HCT116 (cell line): ENCODE measurements at regions not wholly inside any gene's neighbourhood (a gene's known extent, or its start where the extent isn't known, plus 50 kb on each side); places are given as distances from the start of the nearest gene placed in this dataset.

ENCODE experiments used
- ATAC-seq: fragments of 200-7000 bp; cut with Tn5 transposase; 2 replicates; pipeline ENCODE4 v1.9.1; 2020; ENCODE audit warnings: mild to moderate bottlenecking, moderate library complexity
- BruUV-seq: library from RNA; stranded (reverse); fragments of 400-500 nt; replicated peaks from 2 replicates; lab custom pipeline; 2021; lab: Mats Ljungman, UMichigan
- CTCF ChIA-PET: fragments of 300-600 bp; sonication (Branson Sonifier 250); formaldehyde crosslinking; loops from one replicate; lab custom pipeline; 2021; ENCODE audit warnings: antibody characterized with exemption; lab: Charles Lee
- POLR2A ChIA-PET: fragments of 300-600, 350-600 bp; sonication (Branson Sonifier 250); formaldehyde crosslinking; loops from one replicate; lab custom pipeline; 2021; ENCODE audit warnings: antibody characterized with exemption; lab: Charles Lee
- RAD21 ChIA-PET, 2 experiments: fragments of 300-600 bp; sonication (Branson Sonifier 250); formaldehyde crosslinking; loops; one replicate each; lab custom pipeline; 2023; ENCODE audit warnings: low total read pairs in 2 of 2; ENCODE audit not compliant: uncharacterized antibody in 2 of 2, unreplicated experiment in 2 of 2, low non-redundant PET in 1 of 2; lab: Charles Lee
- DNase-seq: peaks from one replicate; pipeline ENCODE4 v3.0.0-alpha.2; 2010; ENCODE audit warnings: low read depth, low spot score
- H2AFZ ChIP-seq: fragments of 200-600 bp; shearing (Covaris generic), sonication (generic); 2 replicates; pipeline ENCODE4 v1.6.1; 2017; ENCODE audit warnings: low read depth, mixed run types, mixed read lengths, antibody characterized with exemption, low read length; ENCODE audit not compliant: poor library complexity, severe bottlenecking
- H3K27ac ChIP-seq: 2 replicates; pipeline ENCODE4 v1.5.1; 2012; ENCODE audit warnings: low read depth, low read length
- H3K27me3 ChIP-seq: fragments of 200-600 bp; sonication (generic); 2 replicates; pipeline ENCODE4 v1.6.1; 2016; ENCODE audit warnings: mixed run types, low read length, mixed read lengths; ENCODE audit not compliant: insufficient read depth
- H3K36me3 ChIP-seq, 2 experiments: fragments of 200-500 bp in 1 of 2; fragments of 200-600 bp in 1 of 2; sonication (Bioruptor generic) in 1 of 2; sonication (generic) in 1 of 2; 2 replicates each; pipeline versions ENCODE4 v1.5.1 to v1.6.1; 2014 to 2016; ENCODE audit warnings: low read length in 2 of 2, inconsistent platforms in 1 of 2, mixed read lengths in 1 of 2, mixed run types in 1 of 2; ENCODE audit not compliant: insufficient read depth in 2 of 2, control insufficient read depth in 1 of 2
- H3K4me1 ChIP-seq, 2 experiments: fragments of 200-600 bp in 1 of 2; sonication (generic) in 1 of 2; 2 replicates each; pipeline versions ENCODE4 v1.5.1 to v1.6.1; 2012 to 2017; ENCODE audit warnings: low read length in 2 of 2, inconsistent platforms in 1 of 2, mild to moderate bottlenecking in 1 of 2, mixed read lengths in 1 of 2, mixed run types in 1 of 2, moderate library complexity in 1 of 2; ENCODE audit not compliant: insufficient read depth in 2 of 2, control insufficient read depth in 1 of 2
- H3K4me2 ChIP-seq: fragments of 200-600 bp; sonication (generic); 2 replicates; pipeline ENCODE4 v1.6.1; 2017; ENCODE audit warnings: mixed run types, low read length, mixed read lengths
- H3K4me3 ChIP-seq, 2 experiments: fragments of 200-600 bp in 1 of 2; sonication (generic) in 1 of 2; replicated peaks in 1 of 2; 2 replicates each; pipeline ENCODE4 v1.5.1; 2011 to 2016; ENCODE audit warnings: low read length in 2 of 2, control low read depth in 1 of 2, low read depth in 1 of 2, mild to moderate bottlenecking in 1 of 2, mixed read lengths in 1 of 2, mixed run types in 1 of 2
- H3K79me2 ChIP-seq: fragments of 200-600 bp; sonication (generic); 2 replicates; pipeline ENCODE4 v1.6.1; 2017; ENCODE audit warnings: mild to moderate bottlenecking, mixed run types, low read length, moderate library complexity, mixed read lengths; ENCODE audit not compliant: insufficient read depth
- H3K9ac ChIP-seq: fragments of 200-600 bp; sonication (generic); 2 replicates; pipeline ENCODE4 v1.6.1; 2016; ENCODE audit warnings: low read length, mixed read lengths
- H3K9me2 ChIP-seq: fragments of 200-600 bp; sonication (generic), shearing (Covaris generic); 2 replicates; pipeline ENCODE4 v1.6.1; 2017; ENCODE audit warnings: mixed run types, mild to moderate bottlenecking, moderate library complexity; ENCODE audit not compliant: insufficient read depth
- H3K9me3 ChIP-seq, 2 experiments: fragments of 200-500 bp in 1 of 2; fragments of 200-600 bp in 1 of 2; sonication (Bioruptor generic) in 1 of 2; sonication (generic) in 1 of 2; 2 replicates each; pipeline ENCODE4 v1.6.1; 2014 to 2017; ENCODE audit warnings: low read length in 2 of 2, mixed read lengths in 2 of 2, inconsistent platforms in 1 of 2, low read depth in 1 of 2, mild to moderate bottlenecking in 1 of 2, mixed run types in 1 of 2, moderate library complexity in 1 of 2; ENCODE audit not compliant: control insufficient read depth in 1 of 2, insufficient read depth in 1 of 2
- H4K20me1 ChIP-seq: fragments of 200-600 bp; sonication (generic), shearing (Covaris generic); 2 replicates; pipeline ENCODE4 v1.6.1; 2017; ENCODE audit warnings: mixed run types, mild to moderate bottlenecking, moderate library complexity; ENCODE audit not compliant: insufficient read depth
- ATF3 ChIP-seq: IDR thresholded peaks from 2 replicates; pipeline ENCODE4 v1.6.1; 2012
- EGR1 ChIP-seq: IDR thresholded peaks from 2 replicates; pipeline ENCODE4 v1.6.1; 2012; ENCODE audit warnings: low read depth
- ELF1 ChIP-seq: IDR thresholded peaks from 2 replicates; pipeline ENCODE4 v1.6.1; 2012; ENCODE audit warnings: low read depth, borderline replicate concordance
- EZH2phosphoT487 ChIP-seq: fragments of 200-600 bp; IDR thresholded peaks from 2 replicates; pipeline ENCODE4 v1.6.1; 2018; ENCODE audit warnings: antibody characterized with exemption, borderline replicate concordance
- JUND ChIP-seq: IDR thresholded peaks from 2 replicates; pipeline ENCODE4 v1.6.1; 2012
- MAX ChIP-seq: IDR thresholded peaks from 2 replicates; pipeline ENCODE4 v1.6.1; 2012
- RAD21 ChIP-seq: IDR thresholded peaks from 2 replicates; pipeline ENCODE4 v1.6.1; 2012; ENCODE audit warnings: low read depth, mild to moderate bottlenecking
- REST ChIP-seq: IDR thresholded peaks from 2 replicates; pipeline ENCODE4 v1.6.1; 2012; ENCODE audit warnings: low read depth
- SP1 ChIP-seq: IDR thresholded peaks from 2 replicates; pipeline ENCODE4 v1.6.1; 2012; ENCODE audit warnings: low read depth
- SRF ChIP-seq: IDR thresholded peaks from 2 replicates; pipeline ENCODE4 v1.6.1; 2012; ENCODE audit warnings: low read depth
- TCF7L2 ChIP-seq: IDR thresholded peaks from 2 replicates; pipeline ENCODE4 v1.7.0; 2011; ENCODE audit warnings: borderline replicate concordance, inconsistent platforms; ENCODE audit not compliant: insufficient read depth, insufficient read length; ENCODE audit errors: extremely low read depth
- ZBTB33 ChIP-seq: IDR thresholded peaks from 2 replicates; pipeline ENCODE4 v1.6.1; 2011; ENCODE audit warnings: mild to moderate bottlenecking, low read length, moderate library complexity; ENCODE audit not compliant: insufficient replicate concordance; ENCODE audit errors: extremely low read depth
- ZFX ChIP-seq: fragments of 450-650 bp; IDR thresholded peaks from 2 replicates; pipeline ENCODE4 v1.6.1; 2017
- intact Hi-C: fragments of 100-400 bp; cut with micrococcal nuclease; formaldehyde crosslinking; loops from 2 replicates; pipeline ENCODE4 v1.10.0; 2022
- TF ChIP-seq, protein P1 (sequence below), 3 experiments: fragments of 200-600 bp in 1 of 3; sonication (generic) in 1 of 3; IDR thresholded peaks in 2 of 3; conservative IDR thresholded peaks in 1 of 3; 2 replicates each; pipeline ENCODE4 v1.5.1; 2012 to 2017; ENCODE audit warnings: low read depth in 2 of 3, low read length in 2 of 3, antibody characterized with exemption in 1 of 3, borderline replicate concordance in 1 of 3, control low read depth in 1 of 3, mild to moderate bottlenecking in 1 of 3, mixed read lengths in 1 of 3, mixed run types in 1 of 3, moderate library complexity in 1 of 3; ENCODE audit not compliant: insufficient read depth in 1 of 3

DNA sequence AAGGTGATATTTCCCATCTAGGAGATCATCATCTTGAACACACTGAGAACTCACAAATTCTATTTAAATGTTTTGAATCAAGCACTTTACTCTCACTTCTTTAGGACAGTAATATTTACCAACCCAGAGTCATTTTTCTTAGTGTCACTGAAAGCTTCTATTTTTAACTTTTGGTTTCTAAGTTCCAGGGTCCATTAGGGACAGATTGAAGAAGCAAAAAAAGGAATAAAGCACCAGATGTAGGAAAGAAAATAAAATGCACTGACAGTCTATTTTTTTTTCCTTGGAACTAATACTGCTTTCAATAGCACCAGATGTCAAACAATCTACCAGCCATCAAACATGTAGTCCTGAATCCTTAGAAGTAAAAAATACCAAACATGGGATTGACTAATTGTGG lies 526.7 kb upstream of the LRRN3 start:
- no peak overlapping the region for H3K27ac ChIP-seq
- no peaks in the 10 kb centered on the region for H3K9me2 ChIP-seq
- no TSS peak for BruUV-seq
- H3K9me3 ChIP-seq: no peaks in the 10 kb centered on the region
- H3K27me3 ChIP-seq: no peaks in the 10 kb centered on the region
- no peaks in the 10 kb centered on the region for H4K20me1 ChIP-seq
- no peaks in the 10 kb centered on the region for H3K36me3 ChIP-seq
- H2AFZ ChIP-seq: no peak overlapping the region
- DNase-seq: no peak
- POLR2A ChIA-PET: no interaction called here
- TF ChIP-seq RAD21 (no peak), REST (no peak), EZH2phosphoT487 (no peak), JUND (no peak), ZFX (no peak)
- ATAC-seq: no peak
- H3K4me2 ChIP-seq: no peak overlapping the region
- intact Hi-C loops: no loop called here
- H3K9ac ChIP-seq: no peak overlapping the region
- CTCF ChIA-PET: no interaction called here
- no peak overlapping the region for H3K4me3 ChIP-seq
- H3K4me1 ChIP-seq: no peaks in the 10 kb centered on the region
- RAD21 ChIA-PET: no interaction called here
- no peaks in the 10 kb centered on the region for H3K79me2 ChIP-seq

DNA sequence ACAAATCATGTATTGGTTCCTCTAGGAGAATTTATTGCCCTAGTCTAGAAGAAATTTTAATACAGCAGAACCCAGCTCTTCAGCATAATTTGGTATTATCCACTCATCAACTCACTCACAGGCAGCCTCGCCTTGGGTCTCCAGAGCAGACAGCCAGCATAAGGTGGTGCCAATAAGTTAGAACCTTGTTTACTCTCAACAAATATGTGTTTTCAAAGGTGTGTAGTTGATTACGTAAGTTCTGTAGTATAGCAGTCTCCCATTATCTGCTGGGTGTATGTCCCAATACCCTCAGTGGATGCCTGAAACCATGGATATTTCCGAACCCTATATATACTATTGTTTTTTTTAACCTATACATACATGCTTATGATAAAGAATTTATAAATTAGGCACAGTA lies 522.5 kb upstream of the LRRN3 start:
- H3K36me3 ChIP-seq: no peaks in the 10 kb centered on the region
- DNase-seq: no peak
- H3K4me1 ChIP-seq: peaks cover 0 to 2% of the 10 kb centered on the region in 2 experiments; a peak in 1 of 4 replicates
- H3K27me3 ChIP-seq: no peaks in the 10 kb centered on the region
- no peaks in the 10 kb centered on the region for H3K9me2 ChIP-seq
- CTCF ChIA-PET: no interaction called here
- RAD21 ChIA-PET: no interaction called here
- POLR2A ChIA-PET: no interaction called here
- no TSS peak for BruUV-seq
- ATAC-seq: no peak
- no peak overlapping the region for H3K4me3 ChIP-seq
- H3K79me2 ChIP-seq: no peaks in the 10 kb centered on the region
- no peak overlapping the region for H2AFZ ChIP-seq
- H4K20me1 ChIP-seq: no peaks in the 10 kb centered on the region
- H3K4me2 ChIP-seq: no peak overlapping the region
- H3K27ac ChIP-seq: no peak overlapping the region
- no peaks in the 10 kb centered on the region for H3K9me3 ChIP-seq
- no peak overlapping the region for H3K9ac ChIP-seq
- intact Hi-C loops: no loop called here
- no peak for TF ChIP-seq SP1
- no peak for TF ChIP-seq MAX
- TF ChIP-seq ELF1: no peak
- no peak for TF ChIP-seq SRF
- no peak for TF ChIP-seq RAD21
- TF ChIP-seq, protein P1, sequence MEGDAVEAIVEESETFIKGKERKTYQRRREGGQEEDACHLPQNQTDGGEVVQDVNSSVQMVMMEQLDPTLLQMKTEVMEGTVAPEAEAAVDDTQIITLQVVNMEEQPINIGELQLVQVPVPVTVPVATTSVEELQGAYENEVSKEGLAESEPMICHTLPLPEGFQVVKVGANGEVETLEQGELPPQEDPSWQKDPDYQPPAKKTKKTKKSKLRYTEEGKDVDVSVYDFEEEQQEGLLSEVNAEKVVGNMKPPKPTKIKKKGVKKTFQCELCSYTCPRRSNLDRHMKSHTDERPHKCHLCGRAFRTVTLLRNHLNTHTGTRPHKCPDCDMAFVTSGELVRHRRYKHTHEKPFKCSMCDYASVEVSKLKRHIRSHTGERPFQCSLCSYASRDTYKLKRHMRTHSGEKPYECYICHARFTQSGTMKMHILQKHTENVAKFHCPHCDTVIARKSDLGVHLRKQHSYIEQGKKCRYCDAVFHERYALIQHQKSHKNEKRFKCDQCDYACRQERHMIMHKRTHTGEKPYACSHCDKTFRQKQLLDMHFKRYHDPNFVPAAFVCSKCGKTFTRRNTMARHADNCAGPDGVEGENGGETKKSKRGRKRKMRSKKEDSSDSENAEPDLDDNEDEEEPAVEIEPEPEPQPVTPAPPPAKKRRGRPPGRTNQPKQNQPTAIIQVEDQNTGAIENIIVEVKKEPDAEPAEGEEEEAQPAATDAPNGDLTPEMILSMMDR (IDR thresholded peaks at IDR 0.05 in 2 of 3, conservative IDR thresholded peaks at IDR 0.05 in 1 of 3; ENCODE audit: borderline replicate concordance in 1 of 3, insufficient read depth in 1 of 3, low read depth in 2 of 3, low read length in 2 of 3): no peak
- no peak for TF ChIP-seq EGR1
- TF ChIP-seq TCF7L2: no peak
- no peak for TF ChIP-seq ZBTB33
- TF ChIP-seq ATF3: no peak
